Keratinocyte (primary cell): ENCODE measurements at regions not wholly inside any gene's neighbourhood (a gene's known extent, or its start where the extent isn't known, plus 50 kb on each side); places are given as distances from the start of the nearest gene placed in this dataset.
"Not testable (repeated sequence)": the region's sequence is repeated elsewhere in the genome, so short reads cannot be mapped to it uniquely, and the experiment has no call there.

ENCODE experiments used
- DNase-seq: peaks from one replicate; pipeline ENCODE4 v3.0.0-alpha.2; 2011; ENCODE audit warnings: low read depth, missing footprints, low spot score
- FAIRE-seq: peaks from 2 replicates; lab custom pipeline; 2011; peaks lifted over from hg19 to GRCh38; lab: Jason Lieb, UNC
- H2AFZ ChIP-seq: 2 replicates; pipeline ENCODE4 v1.6.0; 2012; ENCODE audit warnings: low read length, control low read depth, inconsistent platforms; ENCODE audit not compliant: control insufficient read depth
- H3K27ac ChIP-seq: 2 replicates; pipeline ENCODE4 v1.5.1; 2011; ENCODE audit warnings: low read length; ENCODE audit not compliant: control insufficient read depth, insufficient read depth
- H3K27me3 ChIP-seq: 3 replicates; pipeline ENCODE4 v1.6.0; 2011; ENCODE audit warnings: low read length; ENCODE audit not compliant: control insufficient read depth, insufficient read depth; ENCODE audit errors: extremely low read depth
- H3K36me3 ChIP-seq, 2 experiments: 2 replicates in 1 of 2; 3 replicates in 1 of 2; pipeline ENCODE4 v1.5.1; 2011; ENCODE audit warnings: low read length in 2 of 2, mild to moderate bottlenecking in 1 of 2; ENCODE audit not compliant: control insufficient read depth in 2 of 2, insufficient read depth in 2 of 2; ENCODE audit errors: extremely low read depth in 1 of 2
- H3K4me1 ChIP-seq: 3 replicates; pipeline ENCODE4 v1.5.1; 2011; ENCODE audit warnings: low read length; ENCODE audit not compliant: control insufficient read depth, insufficient read depth; ENCODE audit errors: extremely low read depth
- H3K4me2 ChIP-seq: 3 replicates; pipeline ENCODE4 v1.6.0; 2011; ENCODE audit warnings: low read depth, low read length; ENCODE audit not compliant: control insufficient read depth, insufficient read depth; ENCODE audit errors: extremely low read depth
- H3K4me3 ChIP-seq, 3 experiments: fragments of 200-600 bp in 1 of 3; sonication (generic) in 1 of 3; 2 replicates in 2 of 3; 3 replicates in 1 of 3; pipeline ENCODE4 v1.5.1; 2011 to 2016; ENCODE audit warnings: low read length in 3 of 3, mild to moderate bottlenecking in 3 of 3, control low read depth in 2 of 3, inconsistent platforms in 1 of 3, low read depth in 1 of 3, mixed read lengths in 1 of 3, mixed run types in 1 of 3, moderate library complexity in 1 of 3; ENCODE audit not compliant: control insufficient read depth in 2 of 3, insufficient read depth in 2 of 3; ENCODE audit errors: extremely low read depth in 1 of 3
- H3K79me2 ChIP-seq: 2 replicates; pipeline ENCODE4 v1.6.0; 2012; ENCODE audit warnings: low read length; ENCODE audit not compliant: control insufficient read depth, insufficient read depth
- H3K9ac ChIP-seq: 3 replicates; pipeline ENCODE4 v1.6.0; 2011; ENCODE audit warnings: low read length; ENCODE audit not compliant: control insufficient read depth, insufficient read depth; ENCODE audit errors: extremely low read depth
- H3K9me1 ChIP-seq: 3 replicates; pipeline ENCODE4 v1.6.0; 2011; ENCODE audit warnings: low read length; ENCODE audit not compliant: control insufficient read depth, insufficient read depth; ENCODE audit errors: extremely low read depth
- H3K9me3 ChIP-seq: 2 replicates; pipeline ENCODE4 v1.5.1; 2012; ENCODE audit warnings: low read depth, low read length; ENCODE audit not compliant: control insufficient read depth
- H4K20me1 ChIP-seq: 3 replicates; pipeline ENCODE4 v1.6.0; 2011; ENCODE audit warnings: low read length; ENCODE audit not compliant: control insufficient read depth, insufficient read depth; ENCODE audit errors: extremely low read depth
- dilution Hi-C: fragments of 300-500 bp; cut with MboI; formaldehyde crosslinking; loops from one replicate; pipeline ENCODE4 v1.7.0; 2020; ENCODE audit warnings: low sequenced_read_pairs; ENCODE audit not compliant: extremely low pct_ligation_motif_present

GRCh38 chr15:22710831-22711341, 75.6 kb upstream of the NIPA1 start:
- H3K9me1 ChIP-seq, H4K20me1 ChIP-seq, H3K4me3 ChIP-seq, dilution Hi-C loops, H3K4me1 ChIP-seq, H3K27me3 ChIP-seq, H3K9me3 ChIP-seq, FAIRE-seq, DNase-seq, H3K79me2 ChIP-seq, H3K36me3 ChIP-seq, H3K9ac ChIP-seq, H3K27ac ChIP-seq, H2AFZ ChIP-seq, H3K4me2 ChIP-seq: not testable (repeated sequence)

GRCh38 chr15:22713933-22714332, 72.5 kb upstream of the NIPA1 start:
- H3K36me3 ChIP-seq, H3K27me3 ChIP-seq, DNase-seq, dilution Hi-C loops, H4K20me1 ChIP-seq, H3K9ac ChIP-seq, H2AFZ ChIP-seq, H3K27ac ChIP-seq, H3K9me1 ChIP-seq, H3K4me2 ChIP-seq, FAIRE-seq, H3K4me3 ChIP-seq, H3K79me2 ChIP-seq, H3K4me1 ChIP-seq, H3K9me3 ChIP-seq: not testable (repeated sequence)

GRCh38 chr15:22714358-22715132, 71.9 kb upstream of the NIPA1 start:
- H3K9me3 ChIP-seq, H2AFZ ChIP-seq, H3K79me2 ChIP-seq, H3K4me3 ChIP-seq, H3K4me2 ChIP-seq, dilution Hi-C loops, H3K9ac ChIP-seq, DNase-seq, H4K20me1 ChIP-seq, H3K27ac ChIP-seq, FAIRE-seq, H3K4me1 ChIP-seq, H3K9me1 ChIP-seq, H3K27me3 ChIP-seq, H3K36me3 ChIP-seq: not testable (repeated sequence)
